ENCODE measurements at regions not wholly inside any gene's neighbourhood (a gene's known extent, or its start where the extent isn't known, plus 50 kb on each side); places are given as distances from the start of the nearest gene placed in this dataset.

DNA sequence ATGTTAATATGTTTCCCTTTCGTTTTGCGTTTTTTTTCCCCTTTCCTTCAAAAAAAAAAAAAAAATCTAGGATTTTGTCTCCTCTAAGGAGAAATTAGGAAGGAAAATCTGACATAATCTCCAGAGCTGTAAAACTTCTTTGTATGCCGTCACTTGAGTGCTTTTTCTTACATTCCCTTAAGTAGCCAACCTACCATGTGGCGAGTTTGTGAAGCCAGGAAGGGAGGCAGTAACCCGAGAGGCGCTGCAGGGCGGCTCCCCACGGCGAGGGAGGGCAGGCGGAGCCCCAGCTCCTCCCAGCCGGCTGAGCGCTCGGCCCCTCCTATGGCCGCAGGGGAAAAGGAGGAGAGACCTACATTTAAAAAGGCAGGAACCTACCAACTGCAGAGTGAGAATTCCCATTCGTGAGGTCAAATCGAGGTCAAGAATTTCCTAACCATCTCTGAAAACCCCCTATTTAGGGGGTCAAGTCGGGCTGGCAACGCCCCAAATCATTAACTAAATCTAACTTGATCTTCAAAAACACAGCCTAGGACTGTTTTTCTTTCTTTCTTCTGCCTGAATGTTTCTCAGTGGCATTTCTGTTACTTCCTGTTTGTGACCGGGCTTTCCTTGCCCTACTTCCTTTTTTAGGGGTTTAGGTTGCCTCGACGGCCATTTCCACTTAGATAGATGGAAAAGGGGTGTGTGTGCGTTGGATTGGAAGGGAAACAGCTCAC, 345.1 kb upstream of the KLF3 start:
- H3K27me3 ChIP-seq (ENCODE audit: insufficient read depth, insufficient read length), result no peaks in the 10 kb centered on the region
- H3K36me3 ChIP-seq (ENCODE audit: insufficient read depth, insufficient read length, low read length), result no peaks in the 10 kb centered on the region
- no peak overlapping the region for H3K4me3 ChIP-seq (ENCODE audit: insufficient read length, low read depth)
- TF ChIP-seq SUZ12 (IDR thresholded peaks at IDR 0.05; ENCODE audit: extremely low read depth, insufficient read depth, insufficient read length), result no peak
- TF ChIP-seq YY1 (IDR thresholded peaks at IDR 0.05; ENCODE audit: insufficient read depth, insufficient read length), result no peak
- no peak for TF ChIP-seq ZNF274 (IDR thresholded peaks at IDR 0.05; ENCODE audit: low read depth, low read length)
- H3K9me3 ChIP-seq (ENCODE audit: insufficient read depth, low read length), result no peaks in the 10 kb centered on the region
- H3K9ac ChIP-seq (ENCODE audit: insufficient read length, low read depth), result no peak overlapping the region
- peak; percentile 83 for DNase-seq (ENCODE audit: low read depth, low spot score)
- H3K4me1 ChIP-seq (ENCODE audit: insufficient read depth, insufficient read length), result no peaks in the 10 kb centered on the region

DNA sequence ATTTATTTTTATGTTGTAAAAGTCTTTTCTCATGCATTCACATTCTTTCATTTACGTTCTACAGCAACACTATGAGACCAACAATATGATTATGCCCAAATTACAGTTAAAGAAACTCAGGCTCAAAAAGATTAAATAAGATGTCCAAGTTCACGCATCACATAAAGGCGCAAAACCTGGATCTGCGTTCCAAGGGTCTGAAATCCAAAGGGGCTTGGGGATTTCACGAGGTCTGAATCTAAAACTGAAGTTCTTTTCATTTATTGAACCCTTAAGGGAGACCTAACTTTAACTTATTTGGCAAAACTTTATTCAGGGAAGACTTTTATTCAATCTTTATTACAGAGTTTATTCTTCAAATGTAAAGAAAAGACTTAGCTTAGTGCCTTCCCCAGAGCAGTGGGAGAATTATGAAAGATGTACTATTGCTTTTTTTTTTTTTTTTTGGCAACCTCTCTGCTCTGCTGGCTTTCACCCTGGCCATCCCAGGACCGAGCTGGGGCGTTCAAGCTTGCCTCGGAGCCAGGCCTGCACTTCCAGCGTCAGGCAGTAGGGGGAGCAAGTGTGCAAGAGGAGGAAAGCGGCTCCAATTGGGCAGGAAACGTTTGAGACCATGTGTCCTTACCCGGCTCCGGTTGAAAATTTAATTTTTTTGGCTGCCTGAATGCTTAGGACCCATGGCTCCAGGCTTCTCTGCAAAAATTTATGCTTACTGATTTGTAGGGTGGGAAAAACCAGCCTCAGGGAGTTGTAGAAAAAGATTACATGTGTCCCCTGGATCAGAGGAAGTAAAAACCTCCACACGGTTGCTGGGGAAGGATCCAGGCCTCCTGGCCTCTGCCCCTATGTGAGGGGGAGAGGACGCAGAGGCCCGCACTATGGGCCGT, 344.3 kb upstream of the KLF3 start:
- DNase-seq (ENCODE audit: low read depth, low spot score), result peak; percentile 70
- H3K4me3 ChIP-seq (ENCODE audit: insufficient read length, low read depth), result no peak overlapping the region
- no peak overlapping the region for H3K9ac ChIP-seq (ENCODE audit: insufficient read length, low read depth)
- no peaks in the 10 kb centered on the region for H3K4me1 ChIP-seq (ENCODE audit: insufficient read depth, insufficient read length)
- TF ChIP-seq SUZ12 (IDR thresholded peaks at IDR 0.05; ENCODE audit: extremely low read depth, insufficient read depth, insufficient read length) (no peak), ZNF274 (IDR thresholded peaks at IDR 0.05; ENCODE audit: low read depth, low read length) (no peak), YY1 (IDR thresholded peaks at IDR 0.05; ENCODE audit: insufficient read depth, insufficient read length) (no peak)
- H3K36me3 ChIP-seq (ENCODE audit: insufficient read depth, insufficient read length, low read length), result no peaks in the 10 kb centered on the region
- H3K9me3 ChIP-seq (ENCODE audit: insufficient read depth, low read length), result no peaks in the 10 kb centered on the region; the same call in 1 of the 2 replicates
- H3K27me3 ChIP-seq (ENCODE audit: insufficient read depth, insufficient read length), result no peaks in the 10 kb centered on the region

- no peak overlapping the region for H3K4me3 ChIP-seq (ENCODE audit: insufficient read length, low read depth)
- H3K9ac ChIP-seq (ENCODE audit: insufficient read length, low read depth), result no peak overlapping the region
- no peak for DNase-seq (ENCODE audit: low read depth, low spot score)
- H3K4me1 ChIP-seq (ENCODE audit: insufficient read depth, insufficient read length), result no peaks in the 10 kb centered on the region
- H3K9me3 ChIP-seq (ENCODE audit: insufficient read depth, low read length), result no peaks in the 10 kb centered on the region; the same call in 1 of the 2 replicates
- TF ChIP-seq SUZ12 (IDR thresholded peaks at IDR 0.05; ENCODE audit: extremely low read depth, insufficient read depth, insufficient read length), result no peak
- TF ChIP-seq ZNF274 (IDR thresholded peaks at IDR 0.05; ENCODE audit: low read depth, low read length), result no peak
- no peak for TF ChIP-seq YY1 (IDR thresholded peaks at IDR 0.05; ENCODE audit: insufficient read depth, insufficient read length)
- no peaks in the 10 kb centered on the region for H3K27me3 ChIP-seq (ENCODE audit: insufficient read depth, insufficient read length)
- H3K36me3 ChIP-seq (ENCODE audit: insufficient read depth, insufficient read length, low read length), result no peaks in the 10 kb centered on the region
These were observed 343.7 kb upstream of the KLF3 start for GRCh38 chr4:38320343-38320695.

- Histone ChIP-seq H3K36me3 (ENCODE audit: insufficient read depth, insufficient read length, low read length) (no peaks in the 10 kb centered on the region), H3K27me3 (ENCODE audit: insufficient read depth, insufficient read length) (no peaks in the 10 kb centered on the region), H3K4me3 (ENCODE audit: insufficient read length, low read depth) (no peak overlapping the region), H3K9ac (ENCODE audit: insufficient read length, low read depth) (no peak overlapping the region), H3K4me1 (ENCODE audit: insufficient read depth, insufficient read length) (no peaks in the 10 kb centered on the region), H3K9me3 (ENCODE audit: insufficient read depth, low read length) (no peaks in the 10 kb centered on the region; the same call in 1 of the 2 replicates)
- TF ChIP-seq YY1 (IDR thresholded peaks at IDR 0.05; ENCODE audit: insufficient read depth, insufficient read length) (no peak), SUZ12 (IDR thresholded peaks at IDR 0.05; ENCODE audit: extremely low read depth, insufficient read depth, insufficient read length) (no peak), ZNF274 (IDR thresholded peaks at IDR 0.05; ENCODE audit: low read depth, low read length) (no peak)
- no peak for DNase-seq (ENCODE audit: low read depth, low spot score)
These were observed 343.2 kb upstream of the KLF3 start for GRCh38 chr4:38320833-38321232.

- Histone ChIP-seq H3K9ac (ENCODE audit: insufficient read length, low read depth) (no peak overlapping the region), H3K9me3 (ENCODE audit: insufficient read depth, low read length) (no peaks in the 10 kb centered on the region; the same call in 1 of the 2 replicates), H3K27me3 (ENCODE audit: insufficient read depth, insufficient read length) (no peaks in the 10 kb centered on the region), H3K36me3 (ENCODE audit: insufficient read depth, insufficient read length, low read length) (no peaks in the 10 kb centered on the region), H3K4me1 (ENCODE audit: insufficient read depth, insufficient read length) (no peaks in the 10 kb centered on the region), H3K4me3 (ENCODE audit: insufficient read length, low read depth) (no peak overlapping the region)
- TF ChIP-seq SUZ12 (IDR thresholded peaks at IDR 0.05; ENCODE audit: extremely low read depth, insufficient read depth, insufficient read length) (no peak), ZNF274 (IDR thresholded peaks at IDR 0.05; ENCODE audit: low read depth, low read length) (no peak), YY1 (IDR thresholded peaks at IDR 0.05; ENCODE audit: insufficient read depth, insufficient read length) (no peak)
- no peak for DNase-seq (ENCODE audit: low read depth, low spot score)
These were observed 341.3 kb upstream of the KLF3 start for GRCh38 chr4:38322714-38323113.

- H3K9ac ChIP-seq (ENCODE audit: insufficient read length, low read depth), result no peak overlapping the region
- no peaks in the 10 kb centered on the region; the same call in 1 of the 2 replicates for H3K9me3 ChIP-seq (ENCODE audit: insufficient read depth, low read length)
- TF ChIP-seq ZNF274 (IDR thresholded peaks at IDR 0.05; ENCODE audit: low read depth, low read length) (no peak), SUZ12 (IDR thresholded peaks at IDR 0.05; ENCODE audit: extremely low read depth, insufficient read depth, insufficient read length) (no peak), YY1 (IDR thresholded peaks at IDR 0.05; ENCODE audit: insufficient read depth, insufficient read length) (no peak)
- DNase-seq (ENCODE audit: low read depth, low spot score), result no peak
- H3K4me3 ChIP-seq (ENCODE audit: insufficient read length, low read depth), result no peak overlapping the region
- H3K4me1 ChIP-seq (ENCODE audit: insufficient read depth, insufficient read length), result no peaks in the 10 kb centered on the region
- no peaks in the 10 kb centered on the region for H3K27me3 ChIP-seq (ENCODE audit: insufficient read depth, insufficient read length)
- H3K36me3 ChIP-seq (ENCODE audit: insufficient read depth, insufficient read length, low read length), result no peaks in the 10 kb centered on the region
These were observed 340.8 kb upstream of the KLF3 start for GRCh38 chr4:38323141-38323641.
